NCI-H774 (cell line): ENCODE measurements at regions not wholly inside any gene's neighbourhood (a gene's known extent, or its start where the extent isn't known, plus 50 kb on each side); places are given as distances from the start of the nearest gene placed in this dataset.
"Not testable (repeated sequence)": the region's sequence is repeated elsewhere in the genome, so short reads cannot be mapped to it uniquely, and the experiment has no call there.

Experiments
- DNase-seq: peaks from one replicate; lab custom pipeline; 2025; lab: John Stamatoyannopoulos, UW

GRCh38 chr1:181172082-181172481 lies 83.6 kb downstream of the IER5 start:
- DNase-seq: no peak

GRCh38 chr1:181173761-181174447 lies 85.4 kb downstream of the IER5 start:
- DNase-seq: no peak

GRCh38 chr1:181174861-181175260 lies 86.4 kb downstream of the IER5 start:
- DNase-seq: no peak

- DNase-seq: no peak
These were observed 86.9 kb downstream of the IER5 start for GRCh38 chr1:181175356-181175910.

- DNase-seq: no peak
These were observed 87.5 kb downstream of the IER5 start for GRCh38 chr1:181175955-181176354.

- no peak for DNase-seq
These were observed 89.9 kb downstream of the IER5 start for GRCh38 chr1:181178241-181178879.

GRCh38 chr1:181179279-181179986 lies 90.9 kb downstream of the IER5 start:
- no peak for DNase-seq

GRCh38 chr1:181179987-181180365 lies 91.5 kb downstream of the IER5 start:
- DNase-seq: peak; percentile 59

GRCh38 chr1:181180407-181181031 lies 92.0 kb downstream of the IER5 start:
- DNase-seq: no peak

- no peak for DNase-seq
These were observed 93.5 kb downstream of the IER5 start for GRCh38 chr1:181181792-181182585.

GRCh38 chr1:181184621-181185020 lies 96.1 kb downstream of the IER5 start:
- DNase-seq: no peak

GRCh38 chr1:181185461-181185860 lies 97.0 kb downstream of the IER5 start:
- DNase-seq: no peak

GRCh38 chr1:181186133-181186532 lies 97.6 kb downstream of the IER5 start:
- DNase-seq: not testable (repeated sequence)

- DNase-seq: no peak
These were observed 99.0 kb downstream of the IER5 start for GRCh38 chr1:181187337-181188126.

- no peak for DNase-seq
These were observed 100.7 kb downstream of the IER5 start for GRCh38 chr1:181189245-181189644.

- peak; percentile 16 for DNase-seq
These were observed 101.3 kb downstream of the IER5 start for GRCh38 chr1:181189691-181190363.

GRCh38 chr1:181190364-181191035 lies 102.0 kb downstream of the IER5 start:
- DNase-seq: no peak

- no peak for DNase-seq
These were observed 103.1 kb downstream of the IER5 start for GRCh38 chr1:181191494-181192040.

- DNase-seq: no peak
These were observed 103.8 kb downstream of the IER5 start for GRCh38 chr1:181192316-181192715.
